LNCaP clone FGC (cell line): ENCODE measurements at regions not wholly inside any gene's neighbourhood (a gene's known extent, or its start where the extent isn't known, plus 50 kb on each side); places are given as distances from the start of the nearest gene placed in this dataset.

ENCODE experiments used
- DNase-seq: peaks from one replicate; pipeline ENCODE4 v3.0.0-alpha.2; 2011; ENCODE audit warnings: low read depth
- H3K4me3 ChIP-seq: 2 replicates; pipeline ENCODE4 v1.5.1; 2011; ENCODE audit warnings: mild to moderate bottlenecking, low read depth, low read length, control low read depth
- TF ChIP-seq, protein P1 (sequence below): IDR thresholded peaks from 2 replicates; pipeline ENCODE4 v1.5.1; 2012; ENCODE audit warnings: mild to moderate bottlenecking; ENCODE audit not compliant: control insufficient read depth, insufficient read depth; ENCODE audit errors: extremely low read depth

DNA sequence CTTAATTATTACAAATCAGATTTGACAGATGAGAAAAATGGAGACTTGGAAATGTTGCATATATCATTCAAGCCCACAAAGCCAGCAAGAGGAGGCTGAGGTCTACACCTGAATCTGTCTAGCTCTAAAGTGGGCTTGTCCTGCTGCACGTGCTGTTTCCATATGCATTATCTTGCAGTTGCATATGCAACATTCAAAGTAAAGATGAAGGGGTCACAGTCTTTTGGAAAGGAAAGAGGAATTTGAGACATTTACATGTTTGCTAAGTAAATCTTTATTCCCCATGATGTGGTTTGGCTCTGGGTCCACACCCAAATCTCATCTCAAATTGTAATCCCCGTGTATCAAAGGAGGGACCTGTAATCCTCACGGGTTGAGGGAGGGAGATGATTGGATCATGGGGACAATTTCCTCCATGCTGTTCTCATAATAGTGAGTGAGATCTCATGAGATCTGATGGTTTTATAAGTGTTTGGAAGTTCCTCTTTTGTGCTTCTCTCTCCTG is 98.3 kb downstream of the BACH1 start:
- DNase-seq = no peak
- H3K4me3 ChIP-seq = no peak overlapping the region
- TF ChIP-seq, protein P1, sequence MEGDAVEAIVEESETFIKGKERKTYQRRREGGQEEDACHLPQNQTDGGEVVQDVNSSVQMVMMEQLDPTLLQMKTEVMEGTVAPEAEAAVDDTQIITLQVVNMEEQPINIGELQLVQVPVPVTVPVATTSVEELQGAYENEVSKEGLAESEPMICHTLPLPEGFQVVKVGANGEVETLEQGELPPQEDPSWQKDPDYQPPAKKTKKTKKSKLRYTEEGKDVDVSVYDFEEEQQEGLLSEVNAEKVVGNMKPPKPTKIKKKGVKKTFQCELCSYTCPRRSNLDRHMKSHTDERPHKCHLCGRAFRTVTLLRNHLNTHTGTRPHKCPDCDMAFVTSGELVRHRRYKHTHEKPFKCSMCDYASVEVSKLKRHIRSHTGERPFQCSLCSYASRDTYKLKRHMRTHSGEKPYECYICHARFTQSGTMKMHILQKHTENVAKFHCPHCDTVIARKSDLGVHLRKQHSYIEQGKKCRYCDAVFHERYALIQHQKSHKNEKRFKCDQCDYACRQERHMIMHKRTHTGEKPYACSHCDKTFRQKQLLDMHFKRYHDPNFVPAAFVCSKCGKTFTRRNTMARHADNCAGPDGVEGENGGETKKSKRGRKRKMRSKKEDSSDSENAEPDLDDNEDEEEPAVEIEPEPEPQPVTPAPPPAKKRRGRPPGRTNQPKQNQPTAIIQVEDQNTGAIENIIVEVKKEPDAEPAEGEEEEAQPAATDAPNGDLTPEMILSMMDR = no peak

DNA sequence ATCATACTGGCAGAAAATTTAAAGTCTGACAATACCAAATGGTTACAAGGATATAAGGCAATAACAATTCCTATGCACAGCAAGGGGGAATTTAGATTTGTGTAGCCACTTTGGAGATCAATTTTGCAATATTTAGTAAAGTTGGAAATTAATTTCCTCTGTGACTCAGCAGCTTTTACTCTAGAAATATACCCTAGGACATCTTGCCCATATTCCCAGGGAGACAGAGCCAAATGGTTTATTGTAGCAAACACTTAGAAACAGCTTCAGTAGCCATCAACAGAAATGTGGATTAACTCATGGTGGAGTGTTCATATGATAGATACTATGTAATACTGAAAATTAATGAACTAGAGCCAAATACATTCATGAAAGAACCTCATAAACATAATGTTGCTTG is 104.6 kb downstream of the BACH1 start:
- no peak for DNase-seq
- TF ChIP-seq, protein P1 = no peak
- no peak overlapping the region for H3K4me3 ChIP-seq

DNA sequence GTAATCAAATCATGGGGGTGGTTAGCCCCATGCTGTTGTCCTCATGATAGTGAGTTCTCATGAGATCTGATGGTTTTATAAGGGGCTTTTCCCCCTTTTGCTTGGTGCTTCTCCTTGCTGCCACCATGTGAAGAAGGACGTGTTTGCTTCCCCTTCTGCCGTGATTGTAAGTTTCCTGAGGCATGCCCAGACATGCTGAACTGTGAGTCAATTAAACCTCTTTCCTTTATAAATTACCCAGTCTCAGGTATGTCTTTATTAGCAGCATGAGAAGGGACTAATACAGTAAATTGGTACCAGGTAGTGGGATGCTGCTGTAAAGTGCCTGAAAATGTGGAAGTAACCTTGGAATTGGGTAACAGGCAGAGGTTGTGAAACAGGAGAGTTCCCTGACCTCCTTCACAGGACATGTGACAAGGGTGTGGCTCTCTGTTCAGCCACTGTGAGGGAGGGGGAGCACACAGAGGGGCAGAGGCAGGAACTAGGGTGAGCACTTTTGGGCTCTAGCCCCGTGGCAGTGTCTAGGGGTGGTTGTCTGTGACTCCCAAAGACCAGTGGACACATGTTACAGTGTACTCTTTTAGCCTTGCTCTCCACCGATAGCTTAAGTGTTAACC is 105.3 kb downstream of the BACH1 start:
- H3K4me3 ChIP-seq = no peak overlapping the region
- TF ChIP-seq, protein P1 = no peak
- DNase-seq = no peak

DNA sequence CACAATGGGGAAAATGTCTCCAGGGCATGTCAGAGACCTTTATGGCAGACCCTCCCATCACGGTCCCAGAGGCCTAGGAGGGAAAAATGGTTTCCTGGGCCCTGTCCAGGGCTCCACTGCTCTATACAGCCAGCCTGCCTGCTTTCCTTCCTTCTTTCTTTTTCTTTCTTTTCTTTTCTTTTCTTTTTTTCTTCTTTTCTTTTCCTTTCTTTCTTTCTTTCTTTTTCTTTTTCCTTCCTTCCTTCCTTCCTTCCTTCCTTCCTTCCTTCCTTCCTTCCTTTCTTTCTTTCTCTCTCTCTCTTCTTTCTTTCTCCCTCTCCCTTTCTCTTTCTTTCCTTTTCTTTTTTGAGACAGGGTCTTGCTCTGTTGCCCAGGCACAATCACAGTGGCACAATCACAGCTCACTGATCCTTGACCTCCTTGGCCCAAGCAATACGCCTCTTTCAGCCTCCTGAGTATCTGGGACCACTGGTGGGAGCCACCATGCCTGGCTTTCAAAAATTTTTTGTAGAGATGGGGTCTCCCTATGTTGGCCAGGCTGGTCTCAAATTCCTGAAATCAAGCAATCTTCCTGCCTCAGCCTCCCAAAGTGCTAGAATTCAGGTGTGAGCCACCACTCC is 106.9 kb downstream of the BACH1 start:
- TF ChIP-seq, protein P1 = no peak
- no peak overlapping the region for H3K4me3 ChIP-seq

DNA sequence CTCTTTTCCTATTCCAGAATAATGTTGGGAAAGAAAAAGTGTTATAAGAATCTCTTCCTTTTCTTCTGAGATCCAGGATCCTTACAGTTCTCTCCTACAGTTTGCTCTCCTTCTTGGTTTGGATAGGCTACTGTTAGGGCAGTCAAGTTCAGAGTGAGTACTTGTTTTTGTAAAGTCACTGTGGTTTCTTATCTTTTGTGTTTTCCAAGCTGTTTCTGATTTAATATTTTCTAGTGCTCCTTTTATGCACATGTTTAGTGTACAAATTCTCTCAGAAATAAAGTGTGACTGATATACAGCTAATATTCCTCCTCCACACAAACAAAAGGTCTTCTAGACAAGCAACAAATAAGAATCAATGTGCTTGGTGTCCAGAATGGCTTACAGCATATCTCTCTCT is 107.7 kb downstream of the BACH1 start:
- TF ChIP-seq, protein P1 = no peak
- no peak for DNase-seq
- H3K4me3 ChIP-seq = no peak overlapping the region

More for the DNA sequence above, 106.9 kb downstream of the BACH1 start:
- DNase-seq = no peak

GRCh38 chr21:29407571-29407970 is 108.8 kb downstream of the BACH1 start:
- TF ChIP-seq, protein P1 = no peak
- no peak overlapping the region for H3K4me3 ChIP-seq
- no peak for DNase-seq
